Activated naive CD4-positive, alpha-beta T cell treated with anti-CD3 and anti-CD28 coated beads for 36 hours (primary cell): ENCODE measurements at regions not wholly inside any gene's neighbourhood (a gene's known extent, or its start where the extent isn't known, plus 50 kb on each side); places are given as distances from the start of the nearest gene placed in this dataset.

Experiments
- CTCF ChIA-PET: fragments of 350-600 bp; sonication (Branson Sonifier 250); formaldehyde crosslinking; loops from one replicate; lab custom pipeline; 2021; ENCODE audit warnings: antibody characterized with exemption; lab: Charles Lee
- DNase-seq: peaks from one replicate; pipeline ENCODE4 v3.0.0-alpha.2; 2020
- H3K27ac Mint-ChIP-seq: one replicate; pipeline ENCODE4 v1.8.0; 2021; ENCODE audit warnings: mild to moderate bottlenecking, mixed read lengths
- H3K27me3 Mint-ChIP-seq: one replicate; pipeline ENCODE4 v1.8.0; 2021; ENCODE audit warnings: low read depth, mixed read lengths
- H3K36me3 Mint-ChIP-seq: one replicate; pipeline ENCODE4 v1.8.0; 2021; ENCODE audit warnings: low read depth, mixed read lengths
- H3K4me1 Mint-ChIP-seq: one replicate; pipeline ENCODE4 v1.8.0; 2021; ENCODE audit warnings: low read depth, mixed read lengths
- H3K4me3 Mint-ChIP-seq: one replicate; pipeline ENCODE4 v1.8.0; 2021; ENCODE audit warnings: mild to moderate bottlenecking, moderate library complexity, mixed read lengths
- H3K9me3 Mint-ChIP-seq: one replicate; pipeline ENCODE4 v1.8.0; 2021; ENCODE audit warnings: mixed read lengths
- intact Hi-C: fragments of 100-400 bp; cut with micrococcal nuclease; formaldehyde crosslinking; loops from one replicate; pipeline ENCODE4 v1.15.1; 2023

GRCh38 chr16:54718376-54718775 lies 212.3 kb upstream of the IRX5 start:
- Mint-ChIP-seq H3K27ac (no peak overlapping the region), H3K9me3 (peaks cover 1% of the 10 kb centered on the region), H3K27me3 (no peaks in the 10 kb centered on the region), H3K4me3 (no peak overlapping the region), H3K4me1 (no peaks in the 10 kb centered on the region), H3K36me3 (no peaks in the 10 kb centered on the region)
- intact Hi-C loops = no loop called here
- DNase-seq = no peak
- CTCF ChIA-PET = no interaction called here

- no peak overlapping the region for H3K4me3 Mint-ChIP-seq
- H3K27ac Mint-ChIP-seq = no peak overlapping the region
- peaks cover 2% of the 10 kb centered on the region for H3K27me3 Mint-ChIP-seq
- DNase-seq = no peak
- no peaks in the 10 kb centered on the region for H3K36me3 Mint-ChIP-seq
- no peaks in the 10 kb centered on the region for H3K4me1 Mint-ChIP-seq
- intact Hi-C loops = no loop called here
- no peaks in the 10 kb centered on the region for H3K9me3 Mint-ChIP-seq
- CTCF ChIA-PET = no interaction called here
Measured at GRCh38 chr16:54715011-54715410, 215.7 kb upstream of the IRX5 start.

- Mint-ChIP-seq H3K9me3 (peaks cover 2% of the 10 kb centered on the region), H3K4me1 (no peaks in the 10 kb centered on the region), H3K27me3 (peaks cover 2% of the 10 kb centered on the region), H3K36me3 (no peaks in the 10 kb centered on the region), H3K27ac (no peak overlapping the region), H3K4me3 (no peak overlapping the region)
- intact Hi-C loops = no loop called here
- CTCF ChIA-PET = no interaction called here
- DNase-seq = no peak
Measured at GRCh38 chr16:54712866-54713265, 217.8 kb upstream of the IRX5 start.

GRCh38 chr16:54707813-54708212 lies 222.9 kb upstream of the IRX5 start:
- Mint-ChIP-seq H3K36me3 (no peaks in the 10 kb centered on the region), H3K27ac (no peak overlapping the region), H3K4me3 (no peak overlapping the region), H3K27me3 (peaks cover 2% of the 10 kb centered on the region), H3K9me3 (peaks cover 2% of the 10 kb centered on the region), H3K4me1 (no peaks in the 10 kb centered on the region)
- intact Hi-C loops = no loop called here
- CTCF ChIA-PET = no interaction called here
- DNase-seq = no peak

- Mint-ChIP-seq H3K4me3 (no peak overlapping the region), H3K27ac (no peak overlapping the region), H3K27me3 (no peaks in the 10 kb centered on the region), H3K36me3 (no peaks in the 10 kb centered on the region), H3K4me1 (no peaks in the 10 kb centered on the region), H3K9me3 (peaks cover 3% of the 10 kb centered on the region)
- no peak for DNase-seq
- intact Hi-C loops = no loop called here
- CTCF ChIA-PET = no interaction called here
Measured at GRCh38 chr16:54706406-54706805, 224.3 kb upstream of the IRX5 start.

GRCh38 chr16:54703339-54703738 lies 227.3 kb upstream of the IRX5 start:
- no peak overlapping the region for H3K27ac Mint-ChIP-seq
- no peaks in the 10 kb centered on the region for H3K4me1 Mint-ChIP-seq
- no peak overlapping the region for H3K4me3 Mint-ChIP-seq
- CTCF ChIA-PET = no interaction called here
- no peak for DNase-seq
- no peaks in the 10 kb centered on the region for H3K27me3 Mint-ChIP-seq
- peaks cover 4% of the 10 kb centered on the region for H3K9me3 Mint-ChIP-seq
- H3K36me3 Mint-ChIP-seq = no peaks in the 10 kb centered on the region
- intact Hi-C loops = no loop called here

- H3K4me3 Mint-ChIP-seq = no peak overlapping the region
Measured at GRCh38 chr16:54699656-54700055, 231.0 kb upstream of the IRX5 start.

GRCh38 chr16:54697677-54698076 lies 233.0 kb upstream of the IRX5 start:
- Mint-ChIP-seq H3K4me3 (no peak overlapping the region), H3K27ac (no peak overlapping the region), H3K4me1 (no peaks in the 10 kb centered on the region), H3K36me3 (no peaks in the 10 kb centered on the region), H3K9me3 (peaks cover 7% of the 10 kb centered on the region), H3K27me3 (peaks cover 5% of the 10 kb centered on the region)
- CTCF ChIA-PET = no interaction called here
- no peak for DNase-seq
- intact Hi-C loops = no loop called here

More at GRCh38 chr16:54699656-54700055, 231.0 kb upstream of the IRX5 start:
- Mint-ChIP-seq H3K27me3 (no peaks in the 10 kb centered on the region), H3K9me3 (peaks cover 4% of the 10 kb centered on the region), H3K36me3 (no peaks in the 10 kb centered on the region), H3K4me1 (no peaks in the 10 kb centered on the region), H3K27ac (no peak overlapping the region)
- DNase-seq = no peak
- CTCF ChIA-PET = no interaction called here
- intact Hi-C loops = no loop called here

GRCh38 chr16:54696970-54697369 lies 233.7 kb upstream of the IRX5 start:
- CTCF ChIA-PET = no interaction called here
- Mint-ChIP-seq H3K36me3 (no peaks in the 10 kb centered on the region), H3K27ac (no peak overlapping the region), H3K27me3 (peaks cover 9% of the 10 kb centered on the region), H3K4me1 (no peaks in the 10 kb centered on the region), H3K4me3 (no peak overlapping the region), H3K9me3 (peaks cover 7% of the 10 kb centered on the region)
- no peak for DNase-seq
- intact Hi-C loops = no loop called here

- Mint-ChIP-seq H3K4me3 (no peak overlapping the region), H3K9me3 (peaks cover 7% of the 10 kb centered on the region), H3K27me3 (peaks cover 9% of the 10 kb centered on the region), H3K4me1 (no peaks in the 10 kb centered on the region), H3K27ac (no peak overlapping the region), H3K36me3 (no peaks in the 10 kb centered on the region)
- intact Hi-C loops = no loop called here
- DNase-seq = no peak
- CTCF ChIA-PET = no interaction called here
Measured at GRCh38 chr16:54696522-54696921, 234.1 kb upstream of the IRX5 start.

GRCh38 chr16:54694651-54695050 lies 236.0 kb upstream of the IRX5 start:
- H3K9me3 Mint-ChIP-seq = peaks cover 2% of the 10 kb centered on the region
- DNase-seq = no peak
- intact Hi-C loops = no loop called here
- H3K4me3 Mint-ChIP-seq = no peak overlapping the region
- H3K4me1 Mint-ChIP-seq = no peaks in the 10 kb centered on the region
- CTCF ChIA-PET = no interaction called here
- no peak overlapping the region for H3K27ac Mint-ChIP-seq
- H3K27me3 Mint-ChIP-seq = peaks cover 9% of the 10 kb centered on the region
- no peaks in the 10 kb centered on the region for H3K36me3 Mint-ChIP-seq

- Mint-ChIP-seq H3K9me3 (peaks cover 2% of the 10 kb centered on the region), H3K4me3 (no peak overlapping the region), H3K4me1 (no peaks in the 10 kb centered on the region), H3K36me3 (no peaks in the 10 kb centered on the region), H3K27me3 (peaks cover 9% of the 10 kb centered on the region), H3K27ac (no peak overlapping the region)
- intact Hi-C loops = no loop called here
- CTCF ChIA-PET = no interaction called here
- no peak for DNase-seq
Measured at GRCh38 chr16:54693864-54694263, 236.8 kb upstream of the IRX5 start.

GRCh38 chr16:54690710-54691109 lies 240.0 kb upstream of the IRX5 start:
- intact Hi-C loops = no loop called here
- Mint-ChIP-seq H3K4me3 (no peak overlapping the region), H3K4me1 (no peaks in the 10 kb centered on the region), H3K27ac (no peak overlapping the region), H3K36me3 (no peaks in the 10 kb centered on the region), H3K9me3 (peaks cover 5% of the 10 kb centered on the region), H3K27me3 (peaks cover 17% of the 10 kb centered on the region)
- CTCF ChIA-PET = no interaction called here
- no peak for DNase-seq

GRCh38 chr16:54690306-54690705 lies 240.4 kb upstream of the IRX5 start:
- no peaks in the 10 kb centered on the region for H3K4me1 Mint-ChIP-seq
- CTCF ChIA-PET = no interaction called here
- no peak overlapping the region for H3K27ac Mint-ChIP-seq
- no peaks in the 10 kb centered on the region for H3K36me3 Mint-ChIP-seq
- H3K27me3 Mint-ChIP-seq = peaks cover 17% of the 10 kb centered on the region
- H3K9me3 Mint-ChIP-seq = peaks cover 5% of the 10 kb centered on the region
- intact Hi-C loops = no loop called here
- DNase-seq = no peak
- H3K4me3 Mint-ChIP-seq = no peak overlapping the region
